Right renal cortex interstitium (tissue), 3 donors: ENCODE measurements at regions not wholly inside any gene's neighbourhood (a gene's known extent, or its start where the extent isn't known, plus 50 kb on each side); places are given as distances from the start of the nearest gene placed in this dataset.
A peak's percentile ranks its signal among the peaks of the same experiment; 100 is the strongest.

Source experiments
- DNase-seq, 3 donors: peaks; one replicate each; pipeline ENCODE4 v3.0.0-alpha.2; 2013; ENCODE audit warnings: low read depth in 3 of 3, low spot score in 2 of 3

- DNase-seq, result no peak
Observed at GRCh38 chr3:76566904-76567303, 473.0 kb upstream of the ROBO2 start.

GRCh38 chr3:76570436-76571057, 469.4 kb upstream of the ROBO2 start:
- DNase-seq, result no peak

- DNase-seq, result no peak
Observed at GRCh38 chr3:76576201-76576600, 463.7 kb upstream of the ROBO2 start.

GRCh38 chr3:76582098-76582497, 457.8 kb upstream of the ROBO2 start:
- DNase-seq, result no peak

DNA sequence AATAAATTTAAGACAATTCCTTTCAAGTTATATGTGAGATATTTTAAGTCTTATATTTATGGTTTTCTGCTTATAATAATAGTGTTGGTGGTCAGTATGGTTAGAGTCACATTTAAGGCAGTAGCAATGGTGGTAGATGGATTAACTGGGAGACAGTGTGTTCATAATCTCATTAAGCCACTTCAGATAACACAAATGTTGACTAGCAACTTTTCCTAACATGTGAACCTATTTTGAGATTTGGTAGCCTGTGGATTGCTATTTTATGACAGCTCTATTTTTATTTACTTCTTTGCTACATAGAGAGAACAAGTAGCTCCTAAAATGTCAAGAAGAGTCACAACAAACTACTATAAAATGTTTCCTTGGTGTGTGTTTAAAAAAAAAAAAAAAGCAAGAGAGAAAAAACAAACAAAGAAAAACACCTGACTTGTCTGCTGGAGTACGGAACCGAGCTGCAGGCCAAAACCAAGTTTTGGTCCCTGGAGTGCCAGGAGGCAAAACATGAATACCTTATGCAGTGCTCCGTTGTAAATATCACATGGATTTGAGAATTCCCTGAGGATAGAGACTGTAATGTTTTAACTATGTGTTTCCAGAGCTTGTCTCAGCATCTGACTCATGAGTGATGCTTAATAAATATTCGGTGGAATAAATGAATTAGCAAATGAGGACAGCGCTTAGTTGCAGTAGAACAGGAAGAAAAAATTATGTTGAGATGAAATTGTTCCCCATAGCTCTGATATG, 457.1 kb upstream of the ROBO2 start:
- no peak for DNase-seq

DNA sequence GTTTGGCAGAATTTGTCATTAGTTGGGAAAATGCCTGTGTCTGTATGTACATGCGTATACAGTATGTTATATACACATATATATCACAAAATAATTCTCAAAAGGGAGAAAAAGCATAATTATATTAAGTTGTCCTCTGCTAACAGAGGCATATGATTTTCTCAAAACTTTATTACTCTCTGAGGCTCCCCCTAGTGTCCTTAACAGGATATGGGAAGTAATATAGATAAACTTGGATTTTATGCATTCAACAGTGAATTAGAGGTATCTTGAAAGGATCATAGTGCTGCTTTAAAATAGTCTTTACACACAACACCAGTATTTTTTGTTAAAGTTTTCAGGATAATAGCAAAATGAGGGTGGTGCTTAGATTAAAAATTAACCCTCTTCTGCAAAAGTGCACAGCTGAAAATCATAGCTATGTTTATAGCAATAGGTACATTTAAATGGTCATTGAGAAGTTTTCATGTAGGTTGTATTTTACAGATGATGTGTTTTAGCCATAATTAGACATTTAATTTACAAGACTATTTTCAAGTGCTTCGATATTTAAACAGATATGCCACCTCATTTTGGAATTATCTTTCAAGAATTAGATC, 454.0 kb upstream of the ROBO2 start:
- DNase-seq, result no peak

- DNase-seq, result no peak
Observed at GRCh38 chr3:76586471-76586870, 453.4 kb upstream of the ROBO2 start.

GRCh38 chr3:76610150-76610549, 429.7 kb upstream of the ROBO2 start:
- no peak for DNase-seq

- no peak for DNase-seq
Observed at GRCh38 chr3:76615719-76616118, 424.2 kb upstream of the ROBO2 start.

- no peak for DNase-seq
Observed at GRCh38 chr3:76624164-76624563, 415.7 kb upstream of the ROBO2 start.

DNA sequence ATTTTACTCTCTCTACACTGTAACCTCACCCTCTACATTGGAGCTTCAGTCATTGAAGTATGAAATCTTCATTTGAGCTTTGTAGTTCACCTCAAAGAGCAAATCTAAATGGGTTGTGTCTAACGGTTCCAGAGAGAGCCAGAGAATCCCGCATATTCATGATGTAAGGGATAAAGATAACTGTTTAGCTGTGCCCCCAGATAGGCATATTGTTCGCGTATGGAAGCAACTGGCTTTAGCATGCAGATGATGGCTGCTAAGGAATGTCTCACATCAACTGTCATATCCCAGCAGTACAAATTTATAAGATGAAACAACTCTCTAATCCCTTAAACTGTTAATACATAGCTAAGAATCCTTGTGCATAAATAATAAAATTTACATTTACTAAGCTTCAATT, 412.7 kb upstream of the ROBO2 start:
- DNase-seq, result no peak

DNA sequence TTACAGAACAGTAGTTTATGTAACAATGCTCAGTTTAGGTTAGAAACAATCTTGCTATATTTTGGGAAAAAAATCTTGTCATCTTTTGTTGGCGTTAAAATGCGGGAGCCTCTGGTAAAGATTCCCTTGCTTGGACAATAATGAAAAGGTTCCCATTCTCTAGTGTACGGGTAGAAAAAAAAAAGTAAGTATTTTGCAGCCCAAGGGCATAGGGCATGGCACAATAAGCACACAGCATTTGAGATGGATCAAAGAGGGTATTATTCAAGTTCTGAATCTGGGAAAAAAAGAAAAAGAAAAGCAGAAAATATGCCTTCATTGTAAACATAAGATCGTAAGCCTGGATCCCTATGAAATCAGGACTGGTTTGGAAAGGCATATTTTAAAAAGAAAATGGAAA, 408.6 kb upstream of the ROBO2 start:
- no peak for DNase-seq

- DNase-seq, result no peak
Observed at GRCh38 chr3:76638006-76638405, 401.9 kb upstream of the ROBO2 start.

DNA sequence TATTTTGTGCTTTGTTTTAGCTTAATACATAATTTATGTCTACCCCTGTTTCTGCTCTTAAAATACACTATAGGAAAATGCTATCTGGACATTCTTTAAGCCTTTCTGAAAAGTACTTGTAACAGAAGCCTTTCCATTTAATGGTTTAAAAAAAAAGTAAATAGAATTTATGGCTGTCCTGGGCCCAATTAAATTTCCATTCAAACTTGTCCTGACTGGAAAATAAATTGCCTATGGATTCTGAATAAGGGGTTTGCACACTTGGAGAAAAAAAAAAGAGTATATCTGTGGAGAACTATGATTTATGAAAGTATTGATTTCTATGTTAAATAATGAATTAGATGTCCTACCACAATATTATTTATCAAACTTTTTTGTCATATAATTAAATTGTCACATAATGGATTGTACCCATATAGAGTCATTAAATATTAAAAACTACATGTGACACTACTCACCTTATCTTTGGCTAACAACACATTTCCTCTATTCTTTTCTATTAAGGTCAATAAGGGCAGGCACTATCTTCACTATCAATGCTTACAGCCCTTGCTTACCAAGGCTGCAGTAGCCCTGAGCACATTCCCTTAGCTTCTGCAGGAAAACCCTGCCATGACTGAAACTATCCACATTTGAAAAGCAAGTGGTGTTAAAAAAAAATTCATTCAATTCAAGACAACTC, 396.1 kb upstream of the ROBO2 start:
- DNase-seq, result peak in 1 of 3 donors; percentile 8

- DNase-seq, result no peak
Observed at GRCh38 chr3:76644305-76644675, 395.6 kb upstream of the ROBO2 start.

GRCh38 chr3:76645724-76646123, 394.2 kb upstream of the ROBO2 start:
- no peak for DNase-seq

- no peak for DNase-seq
Observed at GRCh38 chr3:76646921-76647562, 392.9 kb upstream of the ROBO2 start.

GRCh38 chr3:76651784-76652183, 388.1 kb upstream of the ROBO2 start:
- no peak for DNase-seq

GRCh38 chr3:76652524-76652923, 387.4 kb upstream of the ROBO2 start:
- DNase-seq, result no peak

- no peak for DNase-seq
Observed at GRCh38 chr3:76653640-76654251, 386.2 kb upstream of the ROBO2 start.
